GM12891 (cell line): ENCODE measurements at regions not wholly inside any gene's neighbourhood (a gene's known extent, or its start where the extent isn't known, plus 50 kb on each side); places are given as distances from the start of the nearest gene placed in this dataset.

ENCODE experiments used
- DNase-seq: peaks from one replicate; pipeline ENCODE4 v3.0.0; 2011; ENCODE audit warnings: low spot score; ENCODE audit not compliant: insufficient read length
- FAIRE-seq: peaks from 2 replicates; lab custom pipeline; 2011; peaks lifted over from hg19 to GRCh38; lab: Jason Lieb, UNC
- PAX5 ChIP-seq: IDR thresholded peaks from 2 replicates; pipeline ENCODE4 v1.6.1; 2011; ENCODE audit warnings: low read length, moderate library complexity, mild to moderate bottlenecking; ENCODE audit not compliant: insufficient read depth, severe bottlenecking
- POLR2A ChIP-seq: IDR thresholded peaks from 2 replicates; pipeline ENCODE4 v1.6.1; 2011; ENCODE audit warnings: low read depth, low read length, control low read depth
- POLR2AphosphoS5 ChIP-seq: IDR thresholded peaks from 2 replicates; pipeline ENCODE4 v1.6.1; 2011; ENCODE audit warnings: low read depth, low read length, control low read depth
- POU2F2 ChIP-seq: IDR thresholded peaks from 2 replicates; pipeline ENCODE4 v1.6.1; 2011; ENCODE audit warnings: low read depth, mild to moderate bottlenecking, control low read depth, low read length, moderate library complexity
- SPI1 ChIP-seq: IDR thresholded peaks from 2 replicates; pipeline ENCODE4 v1.6.1; 2011; ENCODE audit warnings: low read depth, low read length, control low read depth
- TAF1 ChIP-seq: IDR thresholded peaks from 2 replicates; pipeline ENCODE4 v1.6.1; 2011; ENCODE audit warnings: low read depth, low read length, control low read depth

DNA sequence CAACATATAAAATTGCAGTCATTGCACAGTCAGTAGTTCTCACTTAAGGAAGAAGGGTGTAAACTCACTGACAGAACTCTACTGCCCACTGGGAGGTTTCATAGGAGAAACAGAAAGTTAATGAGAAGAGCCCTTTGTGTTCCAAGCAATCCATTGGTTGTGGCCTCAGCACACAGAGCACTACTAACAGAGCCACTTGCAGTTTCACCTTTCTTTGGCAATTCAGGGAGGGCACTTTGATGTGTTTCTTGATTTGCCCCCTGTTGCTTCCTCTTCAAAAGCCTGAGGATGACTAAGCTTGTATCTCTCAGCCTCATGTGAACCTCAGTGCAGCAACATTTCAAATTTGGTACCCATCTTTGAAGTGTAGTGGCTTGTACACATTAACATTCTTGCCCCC lies 409.4 kb downstream of the DMRTA1 start:
- DNase-seq = no peak
- TF ChIP-seq PAX5 (no peak), POLR2A (no peak), POU2F2 (no peak), POLR2AphosphoS5 (no peak), SPI1 (no peak), TAF1 (no peak)
- no peak for FAIRE-seq

DNA sequence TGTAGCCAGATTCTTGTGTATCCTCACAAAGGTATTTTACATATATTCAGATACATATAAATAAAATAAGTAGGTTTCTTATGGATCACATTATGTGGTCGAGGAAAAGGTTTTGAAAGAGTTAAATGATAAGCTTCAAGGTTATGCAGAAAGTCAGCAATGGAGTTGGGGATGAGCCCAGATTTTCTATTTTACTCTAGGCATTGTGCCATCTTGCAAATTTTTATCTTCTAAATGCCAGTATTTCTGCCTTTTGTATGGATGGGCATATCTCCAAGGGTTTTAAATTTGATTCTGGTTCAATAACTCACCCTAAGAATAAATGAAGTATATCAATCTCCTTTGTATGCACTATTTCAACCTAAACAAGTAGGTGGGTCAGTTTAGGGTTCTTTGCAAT lies 410.7 kb downstream of the DMRTA1 start:
- FAIRE-seq (no peak), DNase-seq (no peak)
- TF ChIP-seq PAX5 = no peak
- TF ChIP-seq SPI1 = no peak
- no peak for TF ChIP-seq POU2F2
- TF ChIP-seq TAF1 = no peak
- TF ChIP-seq POLR2A = no peak
- no peak for TF ChIP-seq POLR2AphosphoS5

GRCh38 chr9:22863106-22863505 lies 416.5 kb downstream of the DMRTA1 start:
- FAIRE-seq (no peak), DNase-seq (no peak)
- TF ChIP-seq POLR2AphosphoS5 (no peak), POU2F2 (no peak), POLR2A (no peak), PAX5 (no peak), TAF1 (no peak), SPI1 (no peak)

- TF ChIP-seq POU2F2 = no peak
- FAIRE-seq = no peak
- no peak for DNase-seq
Measured at GRCh38 chr9:22863736-22864135, 417.1 kb downstream of the DMRTA1 start.

DNA sequence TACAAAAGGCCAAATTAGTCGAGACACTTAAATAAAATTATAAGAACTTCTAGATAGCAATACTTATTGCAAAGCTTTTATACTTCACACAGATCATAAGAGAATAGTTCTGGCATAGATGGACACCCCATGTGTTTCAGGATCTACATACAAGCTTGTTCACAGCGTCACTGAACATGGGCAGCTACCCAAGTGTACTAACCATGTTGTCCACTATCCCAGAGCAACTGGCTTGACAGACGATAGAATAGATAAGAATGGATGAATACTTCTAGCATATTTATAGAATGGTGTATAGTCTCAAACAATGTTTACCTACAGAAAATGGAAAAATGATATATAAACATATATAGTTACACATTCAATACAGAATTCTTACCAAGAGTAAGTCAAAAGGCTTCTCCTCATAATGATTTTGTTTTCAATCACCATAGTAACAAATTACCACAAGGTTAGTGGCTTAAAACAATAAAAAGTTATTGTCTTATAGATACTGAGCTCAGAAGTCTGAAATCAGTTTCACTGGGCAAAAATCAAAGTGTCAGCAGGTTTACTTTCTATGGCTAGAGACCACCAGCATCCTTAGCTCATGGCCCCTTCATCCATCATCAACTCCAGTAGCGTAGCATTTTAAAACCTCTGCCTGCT lies 446.7 kb downstream of the DMRTA1 start:
- FAIRE-seq = no peak
- no peak for DNase-seq
- no peak for TF ChIP-seq POLR2AphosphoS5

- no peak for FAIRE-seq
- no peak for DNase-seq
- TF ChIP-seq POLR2AphosphoS5 (no peak), TAF1 (no peak), PAX5 (no peak), POLR2A (no peak), POU2F2 (no peak), SPI1 (no peak)
Measured at GRCh38 chr9:22898591-22898990, 452.0 kb downstream of the DMRTA1 start.

DNA sequence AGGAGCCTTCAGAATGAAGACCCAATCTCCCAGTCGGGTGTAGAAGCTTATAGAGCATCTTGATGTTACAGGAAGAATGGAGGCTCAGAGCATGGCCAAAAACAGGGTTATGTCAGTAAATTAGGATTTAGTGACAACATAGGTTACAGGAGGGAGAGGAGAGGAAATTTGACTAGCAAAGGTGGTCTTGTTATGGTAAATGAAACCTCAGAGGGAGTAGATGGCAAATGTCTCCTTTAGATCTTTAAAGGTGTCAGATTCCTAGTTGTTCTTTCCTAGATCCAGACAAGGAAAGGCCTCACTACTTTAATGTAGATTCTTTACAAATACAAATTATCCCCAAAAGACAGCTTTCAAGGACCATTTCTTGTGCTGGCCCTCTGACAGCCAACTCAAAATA lies 465.0 kb downstream of the DMRTA1 start:
- TF ChIP-seq PAX5 (no peak), POU2F2 (no peak), POLR2AphosphoS5 (no peak), POLR2A (no peak), SPI1 (no peak), TAF1 (no peak)
- DNase-seq (no peak), FAIRE-seq (no peak)

DNA sequence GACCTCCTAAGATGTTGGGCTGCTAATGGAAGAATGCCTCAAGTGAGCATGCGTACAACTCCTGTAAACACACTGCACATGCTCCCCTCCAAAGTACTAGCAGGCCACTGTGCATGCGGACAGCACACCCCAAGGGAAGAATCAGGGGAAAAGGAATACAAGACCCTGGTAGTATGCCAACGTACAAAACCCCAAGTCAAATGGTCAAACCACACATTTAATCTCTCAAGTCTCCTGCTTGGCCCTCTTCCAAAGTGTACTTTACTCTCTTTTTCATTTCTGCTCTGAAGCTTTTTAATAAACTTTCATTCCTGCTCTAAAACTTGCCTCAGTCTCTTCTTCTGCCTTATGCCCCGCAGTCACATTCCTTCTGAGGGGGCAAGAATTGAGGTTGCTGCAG lies 466.4 kb downstream of the DMRTA1 start:
- no peak for TF ChIP-seq PAX5
- no peak for TF ChIP-seq POLR2AphosphoS5
- TF ChIP-seq POU2F2 = no peak
- DNase-seq = no peak
- FAIRE-seq = no peak

- FAIRE-seq (no peak), DNase-seq (no peak)
- TF ChIP-seq PAX5 (no peak), POLR2AphosphoS5 (no peak)
Measured at GRCh38 chr9:22913518-22913917, 466.9 kb downstream of the DMRTA1 start.

GRCh38 chr9:22916148-22916547 lies 469.5 kb downstream of the DMRTA1 start:
- TF ChIP-seq PAX5 (no peak), TAF1 (no peak), SPI1 (no peak), POLR2AphosphoS5 (no peak), POLR2A (no peak), POU2F2 (no peak)
- FAIRE-seq (no peak), DNase-seq (no peak)

DNA sequence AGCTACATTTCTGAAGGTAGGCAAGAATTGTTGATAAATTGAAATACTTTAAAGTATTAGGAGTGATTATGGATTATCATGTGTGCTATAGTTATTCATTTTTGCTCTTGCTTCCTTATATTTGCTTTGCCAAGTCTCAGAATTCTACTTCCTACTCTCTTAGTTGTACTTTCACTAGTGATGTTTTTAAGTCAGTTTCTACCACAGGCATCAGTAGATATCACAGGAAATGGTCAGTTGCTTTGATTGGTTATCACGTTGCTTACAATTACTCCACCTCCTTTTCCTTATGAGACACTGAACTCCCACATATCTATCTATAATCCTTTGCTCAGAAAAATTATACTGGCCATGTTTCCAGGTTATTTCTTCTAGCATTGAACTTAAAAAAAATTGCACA lies 472.8 kb downstream of the DMRTA1 start:
- DNase-seq = no peak

More for the DNA sequence above, 472.8 kb downstream of the DMRTA1 start:
- no peak for TF ChIP-seq TAF1
- TF ChIP-seq PAX5 = no peak
- no peak for TF ChIP-seq POU2F2
- no peak for TF ChIP-seq POLR2AphosphoS5
- no peak for TF ChIP-seq POLR2A
- no peak for TF ChIP-seq SPI1
- FAIRE-seq = no peak
